ENCODE measurements at regions not wholly inside any gene's neighbourhood (a gene's known extent, or its start where the extent isn't known, plus 50 kb on each side); places are given as distances from the start of the nearest gene placed in this dataset.

GRCh38 chr10:21249435-21249834 lies 276.0 kb downstream of the SKIDA1 start:
- no peak for DNase-seq

GRCh38 chr10:21247592-21247991 lies 277.9 kb downstream of the SKIDA1 start:
- no peak for DNase-seq

- DNase-seq: no peak
Measured at GRCh38 chr10:21246178-21246577, 279.3 kb downstream of the SKIDA1 start.

GRCh38 chr10:21243748-21244257 lies 281.7 kb downstream of the SKIDA1 start:
- DNase-seq: no peak

GRCh38 chr10:21242915-21243314 lies 282.6 kb downstream of the SKIDA1 start:
- DNase-seq: no peak

- no peak for DNase-seq
Measured at GRCh38 chr10:21238717-21239116, 286.8 kb downstream of the SKIDA1 start.

- no peak for DNase-seq
Measured at GRCh38 chr10:21238044-21238443, 287.4 kb downstream of the SKIDA1 start.

GRCh38 chr10:21234761-21235160 lies 290.7 kb downstream of the SKIDA1 start:
- no peak for DNase-seq

- no peak for DNase-seq
Measured at GRCh38 chr10:21230219-21230618, 295.3 kb downstream of the SKIDA1 start.

GRCh38 chr10:21217748-21218367 lies 307.6 kb downstream of the SKIDA1 start:
- no peak for DNase-seq

GRCh38 chr10:21217107-21217506 lies 308.4 kb downstream of the SKIDA1 start:
- no peak for DNase-seq

GRCh38 chr10:21214329-21214728 lies 311.2 kb downstream of the SKIDA1 start:
- no peak for DNase-seq

- DNase-seq: no peak
Measured at GRCh38 chr10:21213381-21213780, 312.1 kb downstream of the SKIDA1 start.

- DNase-seq: no peak
Measured at GRCh38 chr10:21212912-21213311, 312.6 kb downstream of the SKIDA1 start.

GRCh38 chr10:21212348-21212747 lies 313.1 kb downstream of the SKIDA1 start:
- DNase-seq: no peak

GRCh38 chr10:21209495-21209894 lies 312.4 kb upstream of the NEBL start:
- no peak for DNase-seq

GRCh38 chr10:21208666-21209316 lies 311.7 kb upstream of the NEBL start:
- no peak for DNase-seq

GRCh38 chr10:21207852-21208646 lies 310.9 kb upstream of the NEBL start:
- no peak for DNase-seq

GRCh38 chr10:21205328-21205727 lies 308.2 kb upstream of the NEBL start:
- DNase-seq: no peak

GRCh38 chr10:21203473-21204107 lies 306.5 kb upstream of the NEBL start:
- no peak for DNase-seq

GRCh38 chr10:21202776-21203462 lies 305.8 kb upstream of the NEBL start:
- DNase-seq: no peak

GRCh38 chr10:21199501-21199900 lies 302.4 kb upstream of the NEBL start:
- DNase-seq: no peak

GRCh38 chr10:21197838-21198237 lies 300.7 kb upstream of the NEBL start:
- no peak for DNase-seq

Data from activated CD4-positive, alpha-beta T cell treated with anti-CD3 and anti-CD28 coated beads, Interleukin-2, Interleukin-6, amounts not matched to agents 100 ng/mL and 50 ng/mL, durations not matched to agents 16 hours and 8 hours (primary cell).